ENCODE measurements at regions not wholly inside any gene's neighbourhood (a gene's known extent, or its start where the extent isn't known, plus 50 kb on each side); places are given as distances from the start of the nearest gene placed in this dataset.
"Not testable (repeated sequence)": the region's sequence is repeated elsewhere in the genome, so short reads cannot be mapped to it uniquely, and the experiment has no call there.

DNA sequence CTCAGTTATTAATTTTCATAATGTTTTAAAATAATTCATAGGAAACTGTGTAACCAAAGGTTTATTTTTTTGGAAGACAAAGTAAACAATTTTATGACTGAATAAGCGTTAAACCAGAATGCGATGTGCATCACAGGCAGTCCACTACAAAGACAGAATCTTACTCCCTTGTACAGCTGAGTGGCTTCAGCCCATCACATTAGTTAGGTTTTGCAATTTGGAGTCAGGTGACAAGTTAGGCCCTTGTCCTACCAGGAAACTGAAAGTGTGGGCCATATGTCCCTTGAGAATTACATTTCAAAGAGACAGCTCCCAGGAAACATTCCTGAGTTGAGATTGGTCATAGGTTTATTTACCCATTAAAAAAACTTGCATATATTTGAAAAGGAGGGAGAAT, 156.3 kb downstream of the MEX3B start:
- no peaks in the 10 kb centered on the region for H3K79me1 ChIP-seq (ENCODE audit: low read length)

DNA sequence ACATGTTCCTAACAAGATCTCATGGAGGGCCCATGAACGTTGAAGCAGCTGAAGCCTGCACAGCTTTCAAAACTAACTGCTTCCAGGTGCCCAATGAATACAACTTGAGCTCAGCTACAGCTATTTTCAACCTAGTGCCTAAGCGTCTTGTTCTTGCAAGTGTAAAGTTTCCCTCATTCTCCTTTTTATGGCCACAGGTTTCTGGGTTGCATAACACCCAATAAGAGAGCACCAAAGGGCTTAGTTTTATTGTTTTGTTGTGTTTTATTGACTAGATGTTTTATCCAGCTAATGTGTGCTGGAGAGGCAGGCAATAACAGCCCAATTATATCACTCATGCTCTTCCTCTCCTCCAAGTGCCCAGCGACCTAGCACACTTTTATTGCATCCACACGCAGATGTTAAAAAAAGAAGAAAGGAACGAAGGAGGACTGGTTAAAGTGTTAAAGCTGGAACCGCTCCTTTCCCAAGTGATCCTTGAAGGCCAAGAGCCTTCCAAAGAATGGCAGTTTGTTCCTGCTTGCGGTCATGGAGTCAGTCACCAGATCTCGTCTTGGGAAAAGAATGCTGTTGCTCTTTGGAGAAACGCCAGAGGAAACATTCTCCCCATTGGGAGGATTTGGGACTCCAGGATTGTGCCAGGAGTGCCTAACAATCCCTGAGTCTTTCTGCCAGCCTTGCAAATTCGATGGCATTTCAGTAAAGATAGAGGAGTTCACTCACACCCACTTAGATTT, 156.9 kb downstream of the MEX3B start:
- Histone ChIP-seq H2BK12ac (ENCODE audit: low read length) (no peak overlapping the region), H3K36me3 (ENCODE audit: control insufficient read depth in 1 of 2, insufficient read depth in 2 of 2, low read length in 2 of 2) (no peaks in the 10 kb centered on the region), H3K4ac (ENCODE audit: low read depth, low read length) (no peak overlapping the region), H3K79me2 (ENCODE audit: control insufficient read depth, insufficient read depth, low read length, poor library complexity) (no peaks in the 10 kb centered on the region), H3K14ac (ENCODE audit: low read length) (no peak overlapping the region), H3K79me1 (ENCODE audit: low read length) (no peaks in the 10 kb centered on the region), H2AK5ac (ENCODE audit: low read length) (no peak overlapping the region), H3K9ac (ENCODE audit: low read length) (no peak overlapping the region), H3K27ac (ENCODE audit: low read depth, low read length) (no peak overlapping the region), H4K8ac (ENCODE audit: low read depth, low read length) (no peak overlapping the region), H3K9me3 (ENCODE audit: insufficient read depth, low read depth, low read length) (no peaks in the 10 kb centered on the region), H2BK120ac (ENCODE audit: insufficient read depth, low read length, poor library complexity) (no peak overlapping the region), H3K27me3 (ENCODE audit: insufficient read depth, low read length) (no peaks in the 10 kb centered on the region), H3K18ac (ENCODE audit: low read length) (no peak overlapping the region), H3K23ac (ENCODE audit: low read length) (no peak overlapping the region), H3K4me3 (ENCODE audit: low read depth, low read length) (no peak overlapping the region), H4K91ac (ENCODE audit: low read depth, low read length) (no peak overlapping the region), H3K4me2 (ENCODE audit: low read length) (no peak overlapping the region), H3K4me1 (ENCODE audit: control insufficient read depth in 1 of 2, insufficient read depth in 2 of 2, low read length in 2 of 2) (no peaks in the 10 kb centered on the region), H2BK5ac (ENCODE audit: low read depth, low read length, poor library complexity) (no peak overlapping the region), H4K12ac (ENCODE audit: low read depth, low read length) (no peak overlapping the region), H2AFZ (ENCODE audit: insufficient read depth, low read length, poor library complexity) (no peak overlapping the region)
- WGBS (ENCODE audit: extremely low coverage, insufficient coverage, insufficient read length): no CpG with 5 or more reads among the region's 10 CpGs
- DNase-seq: no peak

More for the DNA sequence above, 156.3 kb downstream of the MEX3B start:
- no peaks in the 10 kb centered on the region for H3K9me3 ChIP-seq (ENCODE audit: insufficient read depth, low read depth, low read length)
- no peak overlapping the region for H2AK5ac ChIP-seq (ENCODE audit: low read length)
- no peak overlapping the region for H2AFZ ChIP-seq (ENCODE audit: insufficient read depth, low read length, poor library complexity)
- no peaks in the 10 kb centered on the region for H3K79me2 ChIP-seq (ENCODE audit: control insufficient read depth, insufficient read depth, low read length, poor library complexity)
- no peak for DNase-seq
- H3K4me1 ChIP-seq (ENCODE audit: control insufficient read depth in 1 of 2, insufficient read depth in 2 of 2, low read length in 2 of 2): no peaks in the 10 kb centered on the region
- H3K27me3 ChIP-seq (ENCODE audit: insufficient read depth, low read length): no peaks in the 10 kb centered on the region
- no peak overlapping the region for H2BK5ac ChIP-seq (ENCODE audit: low read depth, low read length, poor library complexity)
- H3K18ac ChIP-seq (ENCODE audit: low read length): no peak overlapping the region
- no peak overlapping the region for H2BK12ac ChIP-seq (ENCODE audit: low read length)
- no peak overlapping the region for H3K14ac ChIP-seq (ENCODE audit: low read length)
- no peak overlapping the region for H3K4me2 ChIP-seq (ENCODE audit: low read length)
- no peak overlapping the region for H4K12ac ChIP-seq (ENCODE audit: low read depth, low read length)
- no CpG with 5 or more reads among the region's 2 CpGs for WGBS (ENCODE audit: extremely low coverage, insufficient coverage, insufficient read length)
- no peak overlapping the region for H4K8ac ChIP-seq (ENCODE audit: low read depth, low read length)
- no peak overlapping the region for H3K23ac ChIP-seq (ENCODE audit: low read length)
- H2BK120ac ChIP-seq (ENCODE audit: insufficient read depth, low read length, poor library complexity): no peak overlapping the region
- no peak overlapping the region for H3K27ac ChIP-seq (ENCODE audit: low read depth, low read length)
- no peak overlapping the region for H3K4ac ChIP-seq (ENCODE audit: low read depth, low read length)
- H4K91ac ChIP-seq (ENCODE audit: low read depth, low read length): no peak overlapping the region
- no peak overlapping the region for H3K9ac ChIP-seq (ENCODE audit: low read length)
- no peaks in the 10 kb centered on the region for H3K36me3 ChIP-seq (ENCODE audit: control insufficient read depth in 1 of 2, insufficient read depth in 2 of 2, low read length in 2 of 2)
- H3K4me3 ChIP-seq (ENCODE audit: low read depth, low read length): no peak overlapping the region

DNA sequence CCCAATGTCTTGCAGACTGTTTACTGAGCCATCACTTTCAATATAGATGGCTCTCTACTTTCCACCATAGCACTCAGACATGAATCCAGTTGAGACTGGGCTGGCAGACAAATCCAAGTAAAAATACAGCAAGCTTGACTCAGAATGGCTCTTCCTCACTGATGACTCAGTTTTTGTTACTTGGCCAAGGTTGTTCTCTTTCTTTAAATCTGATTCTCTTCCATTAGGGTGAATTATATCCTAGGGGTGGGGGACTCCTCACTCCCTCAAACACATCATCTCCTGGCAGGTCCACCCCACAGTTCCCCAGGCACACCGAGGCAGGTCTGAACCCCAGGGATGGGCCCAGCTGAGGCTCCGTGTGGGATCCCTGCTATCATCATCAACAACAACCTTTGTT, 157.9 kb downstream of the MEX3B start:
- Histone ChIP-seq H3K9ac (ENCODE audit: low read length) (no peak overlapping the region), H3K79me1 (ENCODE audit: low read length) (no peaks in the 10 kb centered on the region), H3K9me3 (ENCODE audit: insufficient read depth, low read depth, low read length) (no peaks in the 10 kb centered on the region), H3K27ac (ENCODE audit: low read depth, low read length) (no peak overlapping the region), H3K4me2 (ENCODE audit: low read length) (no peak overlapping the region), H2AK5ac (ENCODE audit: low read length) (no peak overlapping the region), H3K79me2 (ENCODE audit: control insufficient read depth, insufficient read depth, low read length, poor library complexity) (no peaks in the 10 kb centered on the region), H2BK5ac (ENCODE audit: low read depth, low read length, poor library complexity) (no peak overlapping the region), H4K12ac (ENCODE audit: low read depth, low read length) (no peak overlapping the region), H3K27me3 (ENCODE audit: insufficient read depth, low read length) (no peaks in the 10 kb centered on the region), H3K4me1 (ENCODE audit: control insufficient read depth in 1 of 2, insufficient read depth in 2 of 2, low read length in 2 of 2) (no peaks in the 10 kb centered on the region), H3K4ac (ENCODE audit: low read depth, low read length) (no peak overlapping the region), H2BK120ac (ENCODE audit: insufficient read depth, low read length, poor library complexity) (no peak overlapping the region), H4K8ac (ENCODE audit: low read depth, low read length) (no peak overlapping the region), H3K4me3 (ENCODE audit: low read depth, low read length) (no peak overlapping the region), H2BK12ac (ENCODE audit: low read length) (no peak overlapping the region), H3K36me3 (ENCODE audit: control insufficient read depth in 1 of 2, insufficient read depth in 2 of 2, low read length in 2 of 2) (no peaks in the 10 kb centered on the region), H3K18ac (ENCODE audit: low read length) (no peak overlapping the region), H2AFZ (ENCODE audit: insufficient read depth, low read length, poor library complexity) (no peak overlapping the region), H3K14ac (ENCODE audit: low read length) (no peak overlapping the region), H4K91ac (ENCODE audit: low read depth, low read length) (no peak overlapping the region), H3K23ac (ENCODE audit: low read length) (no peak overlapping the region)
- no peak for DNase-seq
- WGBS (ENCODE audit: extremely low coverage, insufficient coverage, insufficient read length): no CpG with 5 or more reads among the region's 2 CpGs

DNA sequence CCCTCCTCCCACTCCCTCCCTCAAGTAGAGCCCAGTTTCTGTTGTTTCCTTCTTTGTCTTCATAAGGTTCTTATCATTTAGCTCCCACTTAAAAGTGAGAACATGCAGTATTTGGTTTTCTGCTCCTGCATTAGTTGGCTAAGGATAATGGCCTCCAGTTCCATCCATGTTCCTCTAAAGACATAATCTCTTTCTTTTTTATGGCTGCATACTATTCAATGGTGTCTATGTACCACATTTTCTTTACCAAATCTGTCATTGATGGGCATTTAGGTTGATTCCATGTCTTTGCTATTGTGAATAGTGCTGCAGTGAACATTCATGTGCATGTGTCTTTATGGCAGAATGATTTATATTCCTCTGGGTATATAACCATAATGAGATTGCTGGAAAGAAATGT, 158.6 kb downstream of the MEX3B start:
- H3K14ac ChIP-seq (ENCODE audit: low read length); H3K9me3 ChIP-seq (ENCODE audit: insufficient read depth, low read depth, low read length): not testable (repeated sequence)

More for the DNA sequence above, 158.6 kb downstream of the MEX3B start:
- not testable (repeated sequence) for H3K27me3 ChIP-seq (ENCODE audit: insufficient read depth, low read length); H2BK5ac ChIP-seq (ENCODE audit: low read depth, low read length, poor library complexity); H3K36me3 ChIP-seq (ENCODE audit: control insufficient read depth in 1 of 2, insufficient read depth in 2 of 2, low read length in 2 of 2); H3K79me1 ChIP-seq (ENCODE audit: low read length); H3K4me1 ChIP-seq (ENCODE audit: control insufficient read depth in 1 of 2, insufficient read depth in 2 of 2, low read length in 2 of 2); H4K91ac ChIP-seq (ENCODE audit: low read depth, low read length); H3K23ac ChIP-seq (ENCODE audit: low read length); H3K4me2 ChIP-seq (ENCODE audit: low read length); H3K9ac ChIP-seq (ENCODE audit: low read length); H4K8ac ChIP-seq (ENCODE audit: low read depth, low read length); H3K27ac ChIP-seq (ENCODE audit: low read depth, low read length); H3K4me3 ChIP-seq (ENCODE audit: low read depth, low read length); H3K4ac ChIP-seq (ENCODE audit: low read depth, low read length); H3K79me2 ChIP-seq (ENCODE audit: control insufficient read depth, insufficient read depth, low read length, poor library complexity); DNase-seq; H2BK12ac ChIP-seq (ENCODE audit: low read length); H2AFZ ChIP-seq (ENCODE audit: insufficient read depth, low read length, poor library complexity); H2AK5ac ChIP-seq (ENCODE audit: low read length); H2BK120ac ChIP-seq (ENCODE audit: insufficient read depth, low read length, poor library complexity); H3K18ac ChIP-seq (ENCODE audit: low read length); H4K12ac ChIP-seq (ENCODE audit: low read depth, low read length)
